Testis (tissue), 2 donors: ENCODE measurements at regions not wholly inside any gene's neighbourhood (a gene's known extent, or its start where the extent isn't known, plus 50 kb on each side); places are given as distances from the start of the nearest gene placed in this dataset.

Experiments
- DNase-seq: peaks from one replicate; pipeline ENCODE4 v3.0.0-alpha.2; 2019
- H3K27ac ChIP-seq, 2 donors: fragments of 200-600 bp; sonication (generic); one replicate each; pipeline ENCODE4 v1.5.1; 2019
- H3K27me3 ChIP-seq: fragments of 200-600 bp; sonication (generic); one replicate; pipeline ENCODE4 v1.5.1; 2019
- H3K36me3 ChIP-seq: fragments of 200-600 bp; sonication (generic); one replicate; pipeline ENCODE4 v1.5.1; 2017; ENCODE audit warnings: low read depth; ENCODE audit errors: missing control alignments
- H3K4me1 ChIP-seq: fragments of 200-600 bp; sonication (generic); one replicate; pipeline ENCODE4 v1.5.1; 2019
- H3K4me3 ChIP-seq, 2 donors: fragments of 200-600 bp; sonication (generic); one replicate each; pipeline ENCODE4 v1.5.1; 2017 to 2019
- H3K9me3 ChIP-seq: fragments of 200-600 bp; sonication (generic); one replicate; pipeline ENCODE4 v1.5.1; 2017
- CTCF ChIP-seq, 3 experiments: fragments of 450-650 bp in 2 of 3; fragments of 200-600 bp in 1 of 3; sonication (generic) in 1 of 3; IDR thresholded peaks; one replicate each; pipeline ENCODE4 v1.5.1; 2016 to 2019; ENCODE audit warnings: antibody characterized with exemption in 3 of 3, mild to moderate bottlenecking in 2 of 3, moderate library complexity in 1 of 3
- POLR2A ChIP-seq: fragments of 450-650 bp; IDR thresholded peaks from one replicate; pipeline ENCODE4 v1.6.1; 2017; ENCODE audit warnings: antibody characterized with exemption, mild to moderate bottlenecking, moderate library complexity
- WGBS, 2 donors: methylation state at CpG; one replicate each; pipeline ENCODE4 v1.1.5; 2018; 5-methylcytosine and 5-hydroxymethylcytosine counted together
- intact Hi-C: fragments of 100-400 bp; cut with DNase I; formaldehyde crosslinking; loops from one replicate; pipeline ENCODE4 v1.15.1; 2023; ENCODE audit warnings: low total_unique reads

- TF ChIP-seq CTCF (IDR thresholded peaks at IDR 0.05) (no peak), POLR2A (no peak)
Observed at GRCh38 chr15:39236375-39236774, 344.5 kb upstream of the THBS1 start.

GRCh38 chr15:39238443-39238842 is 342.4 kb upstream of the THBS1 start:
- intact Hi-C loops, result no loop called here
- H3K27me3 ChIP-seq, result no peaks in the 10 kb centered on the region
- H3K9me3 ChIP-seq, result no peaks in the 10 kb centered on the region
- no peak for TF ChIP-seq POLR2A
- no peak for TF ChIP-seq CTCF (IDR thresholded peaks at IDR 0.05)
- no peak for DNase-seq
- no peaks in the 10 kb centered on the region for H3K36me3 ChIP-seq
- H3K27ac ChIP-seq, result no peak overlapping the region
- no peak overlapping the region for H3K4me3 ChIP-seq
- WGBS, 2 donors, result 91 to 94% methylated on average over 6 of the region's 6 CpGs
- H3K4me1 ChIP-seq, result no peaks in the 10 kb centered on the region

More at GRCh38 chr15:39236375-39236774, 344.5 kb upstream of the THBS1 start:
- no peaks in the 10 kb centered on the region for H3K27me3 ChIP-seq
- no peaks in the 10 kb centered on the region for H3K4me1 ChIP-seq
- no peak overlapping the region for H3K4me3 ChIP-seq
- intact Hi-C loops, result no loop called here
- no peaks in the 10 kb centered on the region for H3K36me3 ChIP-seq
- no peak for DNase-seq
- no peak overlapping the region for H3K27ac ChIP-seq
- no peaks in the 10 kb centered on the region for H3K9me3 ChIP-seq

GRCh38 chr15:39239562-39239961 is 341.3 kb upstream of the THBS1 start:
- no peak overlapping the region for H3K27ac ChIP-seq
- no peaks in the 10 kb centered on the region for H3K4me1 ChIP-seq
- no peaks in the 10 kb centered on the region for H3K27me3 ChIP-seq
- H3K9me3 ChIP-seq, result no peaks in the 10 kb centered on the region
- 90 to 92% methylated on average over 1 of the region's 1 CpG for WGBS, 2 donors
- intact Hi-C loops, result no loop called here
- TF ChIP-seq CTCF (IDR thresholded peaks at IDR 0.05) (no peak), POLR2A (no peak)
- no peak for DNase-seq
- H3K36me3 ChIP-seq, result no peaks in the 10 kb centered on the region
- H3K4me3 ChIP-seq, result no peak overlapping the region

- no peaks in the 10 kb centered on the region for H3K27me3 ChIP-seq
- no peaks in the 10 kb centered on the region for H3K36me3 ChIP-seq
- intact Hi-C loops, result no loop called here
- TF ChIP-seq CTCF (IDR thresholded peaks at IDR 0.05) (no peak), POLR2A (no peak)
- no peak overlapping the region for H3K4me3 ChIP-seq
- no peak for DNase-seq
- no peaks in the 10 kb centered on the region for H3K9me3 ChIP-seq
- H3K27ac ChIP-seq, result no peak overlapping the region
- no peaks in the 10 kb centered on the region for H3K4me1 ChIP-seq
Observed at GRCh38 chr15:39242345-39242744, 338.5 kb upstream of the THBS1 start.

- Histone ChIP-seq H3K27ac (no peak overlapping the region), H3K36me3 (no peaks in the 10 kb centered on the region), H3K4me1 (no peaks in the 10 kb centered on the region), H3K27me3 (no peaks in the 10 kb centered on the region), H3K4me3 (no peak overlapping the region), H3K9me3 (no peaks in the 10 kb centered on the region)
- intact Hi-C loops, result no loop called here
- WGBS, 2 donors, result 84 to 89% methylated on average over 1 of the region's 1 CpG
- DNase-seq, result no peak
- TF ChIP-seq POLR2A, result no peak
- TF ChIP-seq CTCF (IDR thresholded peaks at IDR 0.05), result no peak
Observed at GRCh38 chr15:39243396-39243795, 337.5 kb upstream of the THBS1 start.
